SU-DHL-6 (cell line): ENCODE measurements at regions not wholly inside any gene's neighbourhood (a gene's known extent, or its start where the extent isn't known, plus 50 kb on each side); places are given as distances from the start of the nearest gene placed in this dataset.

ENCODE experiments used
- H2AFZ ChIP-seq: fragments of 200-600 bp; sonication (generic); 2 replicates; pipeline ENCODE4 v1.6.1; 2014; ENCODE audit warnings: low read depth, mild to moderate bottlenecking, moderate library complexity, mixed read lengths, antibody characterized with exemption, low read length; ENCODE audit not compliant: severe bottlenecking
- H3F3A ChIP-seq: fragments of 200-600 bp; shearing (Covaris generic); 2 replicates; pipeline ENCODE4 v1.6.0; 2016; ENCODE audit warnings: antibody characterized with exemption, mild to moderate bottlenecking; ENCODE audit not compliant: insufficient read depth
- H3K27ac ChIP-seq: fragments of 200-600 bp; sonication (generic); 2 replicates; pipeline ENCODE4 v1.5.1; 2016; ENCODE audit warnings: low read depth, mild to moderate bottlenecking, low read length, moderate library complexity, mixed read lengths
- H3K27me3 ChIP-seq: fragments of 200-600 bp; sonication (generic), shearing (Covaris generic); 2 replicates; pipeline ENCODE4 v1.6.0; 2014; ENCODE audit warnings: mild to moderate bottlenecking, low read length
- H3K36me3 ChIP-seq: fragments of 200-600 bp; sonication (generic); 2 replicates; pipeline ENCODE4 v1.6.1; 2014; ENCODE audit warnings: mild to moderate bottlenecking, low read length, mixed read lengths
- H3K4me2 ChIP-seq: fragments of 300-600, 200-600 bp; shearing (Covaris generic), sonication (generic); 2 replicates; pipeline ENCODE4 v1.6.0; 2014; ENCODE audit warnings: low read length, low read depth, mild to moderate bottlenecking; ENCODE audit not compliant: poor library complexity, severe bottlenecking
- H3K4me3 ChIP-seq: fragments of 200-600 bp; sonication (generic); 2 replicates; pipeline ENCODE4 v1.5.1; 2014; ENCODE audit warnings: antibody characterized with exemption, low read length, mild to moderate bottlenecking, mixed read lengths; ENCODE audit not compliant: insufficient read depth, poor library complexity, severe bottlenecking
- H3K79me2 ChIP-seq: fragments of 200-600 bp; sonication (generic); 2 replicates; pipeline ENCODE4 v1.6.1; 2014; ENCODE audit warnings: mild to moderate bottlenecking, low read length, moderate library complexity; ENCODE audit not compliant: insufficient read depth
- H3K9ac ChIP-seq: fragments of 200-600 bp; sonication (generic); 2 replicates; pipeline ENCODE4 v1.7.0; 2014; ENCODE audit warnings: mild to moderate bottlenecking, low read length
- H3K9me2 ChIP-seq: fragments of 200-600 bp; sonication (generic); replicated peaks from 2 replicates; pipeline ENCODE4 v1.6.1; 2014; ENCODE audit warnings: low read length; ENCODE audit not compliant: insufficient read depth
- H3K9me3 ChIP-seq: fragments of 200-600 bp; sonication (generic); 2 replicates; pipeline ENCODE4 v1.6.1; 2014; ENCODE audit warnings: low read length, mixed read lengths; ENCODE audit not compliant: insufficient read depth
- H4K20me1 ChIP-seq: fragments of 200-600 bp; sonication (generic); 2 replicates; pipeline ENCODE4 v1.6.1; 2014; ENCODE audit warnings: low read depth, mild to moderate bottlenecking, antibody characterized with exemption, low read length, moderate library complexity, mixed read lengths
- EZH2phosphoT487 ChIP-seq: fragments of 200-600 bp; sonication (generic), shearing (Covaris generic); conservative IDR thresholded peaks from 2 replicates; pipeline ENCODE4 v1.6.1; 2018; ENCODE audit warnings: mild to moderate bottlenecking, antibody characterized with exemption, low read length, moderate library complexity, mixed read lengths
- TF ChIP-seq, protein P1 (sequence below): fragments of 200-600 bp; sonication (generic); IDR thresholded peaks from one replicate; pipeline ENCODE4 v1.5.1; 2017; ENCODE audit warnings: antibody characterized with exemption, mild to moderate bottlenecking, low read length, moderate library complexity; ENCODE audit not compliant: insufficient read depth, poor library complexity, severe bottlenecking

DNA sequence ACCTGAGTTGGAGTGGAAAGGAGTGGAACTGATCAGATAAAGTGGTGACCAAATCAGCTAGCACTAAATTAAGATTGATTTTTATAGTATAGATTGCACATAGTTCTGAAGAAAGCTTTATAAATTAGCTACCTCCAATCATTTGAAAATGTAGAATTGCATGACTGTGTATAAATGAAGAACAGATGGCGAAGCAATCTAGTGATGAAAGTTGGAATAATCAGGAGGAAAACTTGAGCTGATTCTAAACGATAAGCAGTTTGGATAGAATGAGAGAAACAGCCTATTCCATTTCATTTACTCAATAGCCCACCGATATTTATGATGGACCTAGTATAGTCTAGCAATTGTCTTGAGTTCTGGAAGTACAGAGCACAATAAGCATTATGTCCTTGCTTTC, 661.5 kb downstream of the PLA2G4A start:
- no peak overlapping the region for H3K9ac ChIP-seq
- H3K36me3 ChIP-seq: no peaks in the 10 kb centered on the region
- H3K9me3 ChIP-seq: no peaks in the 10 kb centered on the region
- TF ChIP-seq, protein P1, sequence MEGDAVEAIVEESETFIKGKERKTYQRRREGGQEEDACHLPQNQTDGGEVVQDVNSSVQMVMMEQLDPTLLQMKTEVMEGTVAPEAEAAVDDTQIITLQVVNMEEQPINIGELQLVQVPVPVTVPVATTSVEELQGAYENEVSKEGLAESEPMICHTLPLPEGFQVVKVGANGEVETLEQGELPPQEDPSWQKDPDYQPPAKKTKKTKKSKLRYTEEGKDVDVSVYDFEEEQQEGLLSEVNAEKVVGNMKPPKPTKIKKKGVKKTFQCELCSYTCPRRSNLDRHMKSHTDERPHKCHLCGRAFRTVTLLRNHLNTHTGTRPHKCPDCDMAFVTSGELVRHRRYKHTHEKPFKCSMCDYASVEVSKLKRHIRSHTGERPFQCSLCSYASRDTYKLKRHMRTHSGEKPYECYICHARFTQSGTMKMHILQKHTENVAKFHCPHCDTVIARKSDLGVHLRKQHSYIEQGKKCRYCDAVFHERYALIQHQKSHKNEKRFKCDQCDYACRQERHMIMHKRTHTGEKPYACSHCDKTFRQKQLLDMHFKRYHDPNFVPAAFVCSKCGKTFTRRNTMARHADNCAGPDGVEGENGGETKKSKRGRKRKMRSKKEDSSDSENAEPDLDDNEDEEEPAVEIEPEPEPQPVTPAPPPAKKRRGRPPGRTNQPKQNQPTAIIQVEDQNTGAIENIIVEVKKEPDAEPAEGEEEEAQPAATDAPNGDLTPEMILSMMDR: no peak
- TF ChIP-seq EZH2phosphoT487: no peak
- no peak overlapping the region for H2AFZ ChIP-seq
- no peaks in the 10 kb centered on the region for H4K20me1 ChIP-seq
- no peak overlapping the region for H3K4me3 ChIP-seq
- H3K27me3 ChIP-seq: no peaks in the 10 kb centered on the region
- H3K79me2 ChIP-seq: no peaks in the 10 kb centered on the region
- no peaks in the 10 kb centered on the region for H3K9me2 ChIP-seq
- no peaks in the 10 kb centered on the region for H3F3A ChIP-seq
- no peak overlapping the region for H3K4me2 ChIP-seq
- no peak overlapping the region for H3K27ac ChIP-seq

DNA sequence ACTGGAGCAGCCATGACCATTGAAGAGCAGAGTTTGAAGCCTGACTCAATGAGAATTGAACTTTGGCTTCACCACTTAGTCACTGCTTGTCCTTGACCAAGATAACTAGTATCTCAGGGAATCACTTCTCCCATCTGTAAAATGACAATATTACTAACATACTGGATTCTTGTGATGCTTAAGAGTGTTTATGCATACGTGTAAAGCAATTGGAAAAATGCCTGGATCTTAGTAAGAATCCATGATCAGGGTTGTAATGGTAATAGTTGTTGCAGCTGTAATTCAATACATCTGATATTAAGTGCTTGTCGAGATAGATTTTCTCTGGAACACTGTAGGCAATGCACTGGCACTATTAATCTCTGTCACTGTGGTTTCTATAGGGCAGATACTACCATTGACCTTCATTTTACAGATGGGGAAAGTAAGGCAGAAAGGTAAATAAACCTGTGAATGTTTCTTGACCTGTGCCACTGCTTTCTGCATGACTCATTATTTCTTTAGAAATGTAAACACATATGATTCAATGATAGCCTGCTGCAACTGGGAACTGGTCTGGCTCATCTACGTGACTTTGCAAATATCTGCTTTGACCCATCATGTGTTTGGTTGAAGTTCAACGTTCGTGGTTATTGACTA, 662.5 kb downstream of the PLA2G4A start:
- Histone ChIP-seq H3F3A (no peaks in the 10 kb centered on the region), H3K9me3 (no peaks in the 10 kb centered on the region), H3K27ac (no peak overlapping the region), H3K4me2 (no peak overlapping the region), H2AFZ (no peak overlapping the region), H3K27me3 (no peaks in the 10 kb centered on the region), H3K9ac (no peak overlapping the region), H3K9me2 (no peaks in the 10 kb centered on the region), H3K79me2 (no peaks in the 10 kb centered on the region), H3K36me3 (no peaks in the 10 kb centered on the region), H4K20me1 (no peaks in the 10 kb centered on the region), H3K4me3 (no peak overlapping the region)
- no peak for TF ChIP-seq EZH2phosphoT487
- TF ChIP-seq, protein P1: no peak

DNA sequence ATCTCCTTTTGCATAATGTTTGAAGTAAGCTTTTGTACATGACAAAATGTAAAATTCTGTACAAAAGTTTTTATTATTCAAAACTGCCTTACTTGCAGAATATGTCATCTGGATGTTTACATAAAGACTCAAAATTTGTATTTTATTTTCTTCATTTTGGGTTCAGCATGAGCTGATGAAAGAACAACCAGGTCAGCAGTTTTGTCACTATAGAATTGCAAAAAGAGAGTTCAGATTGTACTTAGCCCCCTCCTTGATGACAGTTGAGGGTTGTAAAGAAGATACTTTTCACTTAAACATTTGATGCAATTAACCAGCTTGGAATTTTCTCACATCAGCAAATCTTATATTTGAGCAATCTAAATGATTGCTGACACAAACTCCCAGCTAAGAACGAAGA, 669.3 kb downstream of the PLA2G4A start:
- no peak overlapping the region for H3K9ac ChIP-seq
- TF ChIP-seq, protein P1: no peak
- no peak for TF ChIP-seq EZH2phosphoT487
- no peaks in the 10 kb centered on the region for H3F3A ChIP-seq
- no peaks in the 10 kb centered on the region for H3K79me2 ChIP-seq
- H3K36me3 ChIP-seq: no peaks in the 10 kb centered on the region
- H3K4me2 ChIP-seq: no peak overlapping the region
- H3K4me3 ChIP-seq: no peak overlapping the region
- no peak overlapping the region for H2AFZ ChIP-seq
- H3K27ac ChIP-seq: no peak overlapping the region
- no peaks in the 10 kb centered on the region for H3K9me2 ChIP-seq
- H4K20me1 ChIP-seq: no peaks in the 10 kb centered on the region
- no peaks in the 10 kb centered on the region for H3K27me3 ChIP-seq
- no peaks in the 10 kb centered on the region for H3K9me3 ChIP-seq
